H1 (cell line): ENCODE measurements at regions not wholly inside any gene's neighbourhood (a gene's known extent, or its start where the extent isn't known, plus 50 kb on each side); places are given as distances from the start of the nearest gene placed in this dataset.

Source experiments
- CTCF ChIA-PET: fragments of 300-600 bp; sonication (Branson Sonifier 250); formaldehyde crosslinking; loops from one replicate; lab custom pipeline; 2021; ENCODE audit not compliant: partially characterized antibody; lab: Charles Lee
- POLR2A ChIA-PET: fragments of 300-600 bp; sonication (Branson Sonifier 250); formaldehyde crosslinking; loops from one replicate; lab custom pipeline; 2021; ENCODE audit warnings: inconsistent platforms; ENCODE audit not compliant: partially characterized antibody; lab: Charles Lee
- DNase-seq, 2 experiments: peaks; one replicate each; pipeline versions ENCODE4 v3.0.0 to v3.0.0-alpha.2; 2010 to 2022; ENCODE audit warnings: low spot score in 2 of 2, low read depth in 1 of 2, mixed read lengths in 1 of 2
- FAIRE-seq: peaks from 2 replicates; lab custom pipeline; 2011; peaks lifted over from hg19 to GRCh38; lab: Jason Lieb, UNC
- H2AFZ ChIP-seq: 2 replicates; pipeline ENCODE4 v1.8.1; 2012; ENCODE audit warnings: low read length, inconsistent platforms
- H2AK5ac ChIP-seq: 2 replicates; pipeline ENCODE4 v1.6.1; 2013; ENCODE audit warnings: low read depth, low read length
- H2BK120ac ChIP-seq: replicated peaks from 2 replicates; pipeline ENCODE3; 2013; ENCODE audit warnings: low read depth, low read length, inconsistent platforms
- H2BK12ac ChIP-seq: 2 replicates; pipeline ENCODE4 v1.6.1; 2013; ENCODE audit warnings: low read depth, low read length
- H2BK15ac ChIP-seq: 2 replicates; pipeline ENCODE4 v1.6.1; 2013; ENCODE audit warnings: low read length
- H2BK20ac ChIP-seq: 2 replicates; pipeline ENCODE4 v1.6.1; 2013; ENCODE audit warnings: low read length
- H2BK5ac ChIP-seq: 2 replicates; pipeline ENCODE4 v1.6.1; 2013; ENCODE audit warnings: low read depth, low read length
- H3K14ac ChIP-seq: 2 replicates; pipeline ENCODE4 v1.6.1; 2013; ENCODE audit warnings: inconsistent platforms; ENCODE audit not compliant: insufficient read length
- H3K18ac ChIP-seq: 2 replicates; pipeline ENCODE4 v1.6.1; 2013; ENCODE audit warnings: low read length; ENCODE audit errors: extremely low read depth
- H3K23ac ChIP-seq: 2 replicates; pipeline ENCODE4 v1.6.1; 2013; ENCODE audit warnings: inconsistent platforms; ENCODE audit not compliant: insufficient read length
- H3K23me2 ChIP-seq: 2 replicates; pipeline ENCODE4 v1.6.1; 2013; ENCODE audit warnings: low read depth, low read length
- H3K27ac ChIP-seq: 2 replicates; pipeline ENCODE4 v1.6.1; 2011; ENCODE audit warnings: low read depth, low read length, inconsistent platforms
- H3K27me3 ChIP-seq, 4 experiments: replicated peaks in 1 of 4; 1 replicate in 1 of 4; 2 replicates in 3 of 4; pipeline versions ENCODE4 v1.6.1 to v1.8.1; 2011 to 2013; ENCODE audit warnings: low read length in 3 of 4, mild to moderate bottlenecking in 3 of 4, inconsistent platforms in 2 of 4, mixed read lengths in 2 of 4, moderate library complexity in 1 of 4; ENCODE audit not compliant: control insufficient read depth in 3 of 4, insufficient read depth in 3 of 4; ENCODE audit errors: extremely low read depth in 1 of 4
- H3K36me3 ChIP-seq, 4 experiments: 2 replicates each; pipeline versions ENCODE4 v1.6.1 to v1.8.1; 2011 to 2013; ENCODE audit warnings: mild to moderate bottlenecking in 4 of 4, low read length in 3 of 4, moderate library complexity in 2 of 4, control low read depth in 1 of 4, inconsistent platforms in 1 of 4; ENCODE audit not compliant: insufficient read depth in 4 of 4, control insufficient read depth in 2 of 4
- H3K4ac ChIP-seq: replicated peaks from 2 replicates; pipeline ENCODE3; 2013; ENCODE audit warnings: low read length, low read depth, mixed read lengths, inconsistent platforms; ENCODE audit not compliant: insufficient read length
- H3K4me1 ChIP-seq, 4 experiments: replicated peaks in 1 of 4; 1 replicate in 1 of 4; 2 replicates in 3 of 4; pipeline versions ENCODE4 v1.6.1 to v1.8.1; 2011 to 2013; ENCODE audit warnings: low read length in 3 of 4, inconsistent platforms in 2 of 4, mixed read lengths in 1 of 4; ENCODE audit not compliant: insufficient read depth in 4 of 4, control insufficient read depth in 3 of 4
- H3K4me2 ChIP-seq, 2 experiments: 2 replicates each; pipeline versions ENCODE4 v1.6.1 to v1.8.1; 2011 to 2013; ENCODE audit warnings: low read depth in 2 of 2, low read length in 2 of 2, control low read depth in 1 of 2, inconsistent platforms in 1 of 2, mild to moderate bottlenecking in 1 of 2; ENCODE audit not compliant: insufficient read depth in 1 of 2
- H3K4me3 ChIP-seq, 4 experiments: fragments of 200-600, 300-600 bp in 1 of 4; sonication (generic), shearing (Covaris generic), sonication (Bioruptor Twin) in 1 of 4; 2 replicates each; pipeline versions ENCODE4 v1.5.1 to v1.8.1; 2011 to 2016; ENCODE audit warnings: low read length in 4 of 4, low read depth in 3 of 4, control low read depth in 2 of 4, inconsistent platforms in 2 of 4, mild to moderate bottlenecking in 2 of 4, mixed read lengths in 1 of 4, moderate library complexity in 1 of 4; ENCODE audit not compliant: insufficient read depth in 2 of 4; ENCODE audit errors: extremely low read depth in 1 of 4
- H3K56ac ChIP-seq: replicated peaks from 2 replicates; pipeline ENCODE3; 2013; ENCODE audit warnings: low read depth, mild to moderate bottlenecking, mixed read lengths, low read length, inconsistent platforms; ENCODE audit not compliant: insufficient read length
- H3K79me1 ChIP-seq: 2 replicates; pipeline ENCODE4 v1.6.1; 2013; ENCODE audit warnings: low read depth, low read length, control low read depth
- H3K79me2 ChIP-seq, 2 experiments: 2 replicates each; pipeline versions ENCODE4 v1.6.1 to v1.8.1; 2012 to 2013; ENCODE audit warnings: low read length in 2 of 2, mild to moderate bottlenecking in 2 of 2, inconsistent platforms in 1 of 2; ENCODE audit not compliant: insufficient read depth in 2 of 2, control insufficient read depth in 1 of 2
- H3K9ac ChIP-seq, 4 experiments: replicated peaks in 1 of 4; 1 replicate in 1 of 4; 2 replicates in 3 of 4; pipeline versions ENCODE4 v1.6.1 to v1.8.1; 2011 to 2013; ENCODE audit warnings: low read depth in 3 of 4, low read length in 3 of 4, control low read depth in 2 of 4, mild to moderate bottlenecking in 2 of 4, moderate library complexity in 2 of 4, inconsistent platforms in 1 of 4; ENCODE audit errors: extremely low read depth in 1 of 4
- H3K9me3 ChIP-seq, 2 experiments: 2 replicates each; pipeline versions ENCODE4 v1.6.1 to v1.8.1; 2012 to 2013; ENCODE audit warnings: mild to moderate bottlenecking in 2 of 2, moderate library complexity in 2 of 2, control low read depth in 1 of 2, inconsistent platforms in 1 of 2, low read depth in 1 of 2, low read length in 1 of 2, mixed read lengths in 1 of 2; ENCODE audit not compliant: insufficient read depth in 2 of 2
- H4K20me1 ChIP-seq, 2 experiments: replicated peaks in 1 of 2; 2 replicates each; pipeline versions ENCODE3 to v1.8.1; 2011 to 2013; ENCODE audit warnings: inconsistent platforms in 2 of 2, low read length in 2 of 2, mild to moderate bottlenecking in 1 of 2; ENCODE audit not compliant: insufficient read depth in 2 of 2, control insufficient read depth in 1 of 2
- H4K5ac ChIP-seq: 2 replicates; pipeline ENCODE4 v1.6.1; 2013; ENCODE audit warnings: low read length, low read depth, mixed read lengths, inconsistent platforms; ENCODE audit not compliant: insufficient read length
- H4K8ac ChIP-seq: 2 replicates; pipeline ENCODE4 v1.8.0; 2013; ENCODE audit warnings: mild to moderate bottlenecking, moderate library complexity, low read length, inconsistent platforms; ENCODE audit not compliant: insufficient read depth; ENCODE audit errors: extremely low read depth
- H4K91ac ChIP-seq: replicated peaks from 2 replicates; pipeline ENCODE3; 2013; ENCODE audit warnings: low read length, mixed read lengths, inconsistent platforms; ENCODE audit not compliant: insufficient read length
- CHD1 ChIP-seq: IDR thresholded peaks from 2 replicates; pipeline ENCODE4 v1.6.1; 2012; ENCODE audit warnings: low read depth, low read length, improper control_type of control experiment
- EGR1 ChIP-seq: IDR thresholded peaks from 2 replicates; pipeline ENCODE4 v1.6.1; 2011; ENCODE audit warnings: low read depth, low read length, borderline replicate concordance
- SIX5 ChIP-seq: IDR thresholded peaks from 2 replicates; pipeline ENCODE4 v1.6.1; 2011; ENCODE audit warnings: mild to moderate bottlenecking, low read depth, low read length
- WGBS, 2 experiments: shearing (Covaris generic) in 1 of 2; methylation state at CpG; one replicate each; pipeline versions ENCODE4 v1.1.6 to v1.1.7; 2013 to 2015; ENCODE audit warnings: low lambda C conversion rate in 2 of 2, mixed read lengths in 2 of 2, inconsistent platforms in 1 of 2, low coverage in 1 of 2, missing lambda C conversion rate in 1 of 2; ENCODE audit not compliant: insufficient replicate concordance in 2 of 2, insufficient coverage in 1 of 2, insufficient read length in 1 of 2; ENCODE audit errors: extremely low coverage in 1 of 2, missing lambda C conversion rate in 1 of 2; 5-methylcytosine and 5-hydroxymethylcytosine counted together

GRCh38 chr15:67955252-67955651, 98.9 kb upstream of the PIAS1 start:
- Histone ChIP-seq H4K91ac (no peak overlapping the region), H3K79me1 (no peaks in the 10 kb centered on the region), H2BK15ac (no peak overlapping the region), H3K27me3 (no peaks in the 10 kb centered on the region; a peak in 1 of 7 replicates), H3K36me3 (no peaks in the 10 kb centered on the region), H3K14ac (no peak overlapping the region), H4K5ac (no peak overlapping the region), H3K27ac (no peak overlapping the region), H3K4me3 (no peak overlapping the region), H3K9me3 (no peaks in the 10 kb centered on the region), H3K23me2 (no peaks in the 10 kb centered on the region; the same call in 1 of the 2 replicates), H3K4me1 (no peaks in the 10 kb centered on the region), H3K56ac (no peak overlapping the region), H2BK5ac (no peak overlapping the region), H3K4ac (no peak overlapping the region), H2BK12ac (no peak overlapping the region), H3K79me2 (no peaks in the 10 kb centered on the region), H2BK120ac (no peak overlapping the region), H3K23ac (no peak overlapping the region), H2AFZ (no peak overlapping the region), H4K8ac (no peak overlapping the region), H3K4me2 (no peak overlapping the region), H2AK5ac (no peak overlapping the region), H2BK20ac (no peak overlapping the region), H4K20me1 (no peaks in the 10 kb centered on the region), H3K9ac (no peak overlapping the region), H3K18ac (no peak overlapping the region)
- no peak for FAIRE-seq
- WGBS, 2 experiments: 91% methylated on average over 6 of the region's 6 CpGs; no CpG with 5 or more reads in 1 of the 2 experiments
- ChIA-PET CTCF (no interaction called here), POLR2A (no interaction called here)
- no peak for DNase-seq
- TF ChIP-seq CHD1 (no peak), EGR1 (no peak), SIX5 (no peak)
